GM21825 (cell line): ENCODE measurements at regions not wholly inside any gene's neighbourhood (a gene's known extent, or its start where the extent isn't known, plus 50 kb on each side); places are given as distances from the start of the nearest gene placed in this dataset.

ENCODE experiments used
- ATAC-seq: cut with Tn5 transposase; IDR thresholded peaks from one replicate; pipeline ENCODE4 v1.9.1; 2021; ENCODE audit warnings: mild to moderate bottlenecking, moderate library complexity; ENCODE audit not compliant: unreplicated experiment

- no peak for ATAC-seq
Observed at GRCh38 chr5:109476292-109476691, 66.5 kb upstream of the PJA2 start.

- no peak for ATAC-seq
Observed at GRCh38 chr5:109469896-109470662, 60.3 kb upstream of the PJA2 start.

- peak; percentile 97 for ATAC-seq
Observed at GRCh38 chr5:109468737-109469420, 59.1 kb upstream of the PJA2 start.

- no peak for ATAC-seq
Observed at GRCh38 chr5:109468288-109468676, 58.5 kb upstream of the PJA2 start.

- ATAC-seq, result no peak
Observed at GRCh38 chr5:109467058-109467457, 57.3 kb upstream of the PJA2 start.
